Suprapubic skin (tissue), 4 donors: ENCODE measurements at regions not wholly inside any gene's neighbourhood (a gene's known extent, or its start where the extent isn't known, plus 50 kb on each side); places are given as distances from the start of the nearest gene placed in this dataset.
A peak's percentile ranks its signal among the peaks of the same experiment; 100 is the strongest.

Experiments used
- DNase-seq, 2 donors: peaks; one replicate each; pipeline ENCODE4 v3.0.0-alpha.2; 2019; ENCODE audit warnings: low spot score in 2 of 2
- H3K27ac ChIP-seq: fragments of 200-600 bp; sonication (generic); one replicate; pipeline ENCODE4 v1.5.1; 2019
- H3K27me3 ChIP-seq: fragments of 200-600 bp; sonication (generic); one replicate; pipeline ENCODE4 v1.5.1; 2019
- H3K36me3 ChIP-seq: fragments of 200-600 bp; sonication (generic); one replicate; pipeline ENCODE4 v1.5.1; 2019
- H3K4me1 ChIP-seq: fragments of 200-600 bp; sonication (generic); one replicate; pipeline ENCODE4 v1.5.1; 2019
- H3K4me3 ChIP-seq: fragments of 200-600 bp; sonication (generic); one replicate; pipeline ENCODE4 v1.5.1; 2019; ENCODE audit warnings: mild to moderate bottlenecking
- H3K9me3 ChIP-seq: fragments of 200-600 bp; sonication (generic); one replicate; pipeline ENCODE4 v1.5.1; 2019
- EP300 ChIP-seq: sonication (generic); formaldehyde crosslinking; IDR thresholded peaks from one replicate; pipeline ENCODE4 v1.6.1; 2017; ENCODE audit warnings: antibody characterized with exemption
- POLR2A ChIP-seq, 2 donors: fragments of 450-650 bp; IDR thresholded peaks; one replicate each; pipeline ENCODE4 v1.6.1; 2017; ENCODE audit warnings: antibody characterized with exemption in 2 of 2, mild to moderate bottlenecking in 2 of 2, moderate library complexity in 2 of 2
- POLR2AphosphoS5 ChIP-seq, 3 donors: sonication (generic); formaldehyde crosslinking; IDR thresholded peaks; one replicate each; pipeline ENCODE4 v1.6.1; 2017; ENCODE audit warnings: antibody characterized with exemption in 3 of 3
- WGBS: methylation state at CpG from one replicate; pipeline ENCODE4 v1.1.5; 2018; 5-methylcytosine and 5-hydroxymethylcytosine counted together
- TF ChIP-seq, protein P1 (sequence below), 2 donors: fragments of 200-600 bp in 1 of 2; fragments of 450-650 bp in 1 of 2; sonication (generic) in 1 of 2; IDR thresholded peaks; one replicate each; pipeline ENCODE4 v1.5.1; 2016 to 2019; ENCODE audit warnings: antibody characterized with exemption in 2 of 2, mild to moderate bottlenecking in 1 of 2, moderate library complexity in 1 of 2

- no peaks in the 10 kb centered on the region for H3K9me3 ChIP-seq
- no peak overlapping the region for H3K4me3 ChIP-seq
- peaks cover 20% of the 10 kb centered on the region for H3K27me3 ChIP-seq
- WGBS = 60% methylated on average over 1 of the region's 1 CpG
- no peak for DNase-seq
- H3K4me1 ChIP-seq = no peaks in the 10 kb centered on the region
- no peak overlapping the region for H3K27ac ChIP-seq
- no peaks in the 10 kb centered on the region for H3K36me3 ChIP-seq
- no peak for TF ChIP-seq POLR2AphosphoS5 (IDR thresholded peaks at IDR 0.05)
Measured at GRCh38 chr22:22159384-22159783, 85.2 kb upstream of the VPREB1 start.

GRCh38 chr22:22158965-22159364 is 85.6 kb upstream of the VPREB1 start:
- H3K9me3 ChIP-seq = no peaks in the 10 kb centered on the region
- H3K4me1 ChIP-seq = no peaks in the 10 kb centered on the region
- WGBS = 23% methylated on average over 3 of the region's 3 CpGs
- H3K27me3 ChIP-seq = peaks cover 15% of the 10 kb centered on the region
- no peak overlapping the region for H3K4me3 ChIP-seq
- no peak for DNase-seq
- TF ChIP-seq POLR2A (IDR thresholded peaks at IDR 0.05) (no peak), EP300 (no peak), POLR2AphosphoS5 (IDR thresholded peaks at IDR 0.05) (no peak)
- TF ChIP-seq, protein P1, sequence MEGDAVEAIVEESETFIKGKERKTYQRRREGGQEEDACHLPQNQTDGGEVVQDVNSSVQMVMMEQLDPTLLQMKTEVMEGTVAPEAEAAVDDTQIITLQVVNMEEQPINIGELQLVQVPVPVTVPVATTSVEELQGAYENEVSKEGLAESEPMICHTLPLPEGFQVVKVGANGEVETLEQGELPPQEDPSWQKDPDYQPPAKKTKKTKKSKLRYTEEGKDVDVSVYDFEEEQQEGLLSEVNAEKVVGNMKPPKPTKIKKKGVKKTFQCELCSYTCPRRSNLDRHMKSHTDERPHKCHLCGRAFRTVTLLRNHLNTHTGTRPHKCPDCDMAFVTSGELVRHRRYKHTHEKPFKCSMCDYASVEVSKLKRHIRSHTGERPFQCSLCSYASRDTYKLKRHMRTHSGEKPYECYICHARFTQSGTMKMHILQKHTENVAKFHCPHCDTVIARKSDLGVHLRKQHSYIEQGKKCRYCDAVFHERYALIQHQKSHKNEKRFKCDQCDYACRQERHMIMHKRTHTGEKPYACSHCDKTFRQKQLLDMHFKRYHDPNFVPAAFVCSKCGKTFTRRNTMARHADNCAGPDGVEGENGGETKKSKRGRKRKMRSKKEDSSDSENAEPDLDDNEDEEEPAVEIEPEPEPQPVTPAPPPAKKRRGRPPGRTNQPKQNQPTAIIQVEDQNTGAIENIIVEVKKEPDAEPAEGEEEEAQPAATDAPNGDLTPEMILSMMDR (IDR thresholded peaks at IDR 0.05) = no peak
- no peak overlapping the region for H3K27ac ChIP-seq
- H3K36me3 ChIP-seq = no peaks in the 10 kb centered on the region

GRCh38 chr22:22158207-22158816 is 86.3 kb upstream of the VPREB1 start:
- TF ChIP-seq POLR2A (IDR thresholded peaks at IDR 0.05) (no peak), POLR2AphosphoS5 (IDR thresholded peaks at IDR 0.05) (no peak), EP300 (no peak)
- TF ChIP-seq, protein P1 (IDR thresholded peaks at IDR 0.05) = no peak
- H3K27ac ChIP-seq = no peak overlapping the region
- WGBS = 64% methylated on average over 4 of the region's 4 CpGs

DNA sequence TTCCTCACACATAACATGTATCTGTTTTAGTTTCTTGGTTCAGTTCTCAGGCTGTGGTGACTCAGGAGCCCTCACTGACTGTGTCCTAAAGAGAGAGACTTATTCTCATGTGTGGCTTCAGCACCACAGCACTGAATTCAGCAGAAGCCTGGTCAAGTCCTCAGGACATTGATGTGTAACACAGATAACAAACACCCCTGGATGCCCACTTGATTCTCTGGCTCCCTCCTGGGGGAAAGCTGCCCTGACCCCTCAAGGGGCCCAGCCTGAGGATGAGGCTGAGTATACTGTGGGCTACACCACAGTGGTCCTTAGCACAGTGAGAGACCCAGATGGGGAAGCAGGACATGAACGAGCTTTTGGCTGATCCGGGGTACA is 87.2 kb upstream of the VPREB1 start:
- peaks cover 6% of the 10 kb centered on the region for H3K27me3 ChIP-seq
- no peaks in the 10 kb centered on the region for H3K9me3 ChIP-seq
- H3K4me1 ChIP-seq = no peaks in the 10 kb centered on the region
- no peaks in the 10 kb centered on the region for H3K36me3 ChIP-seq
- H3K4me3 ChIP-seq = no peak overlapping the region
- WGBS = 80% methylated on average over 2 of the region's 2 CpGs
- H3K27ac ChIP-seq = no peak overlapping the region
- DNase-seq = no peak
- TF ChIP-seq, protein P1 (IDR thresholded peaks at IDR 0.05) = no peak
- TF ChIP-seq POLR2AphosphoS5 (IDR thresholded peaks at IDR 0.05) (no peak), EP300 (no peak), POLR2A (IDR thresholded peaks at IDR 0.05) (no peak)

More at GRCh38 chr22:22158207-22158816, 86.3 kb upstream of the VPREB1 start:
- Histone ChIP-seq H3K27me3 (peaks cover 9% of the 10 kb centered on the region), H3K4me1 (no peaks in the 10 kb centered on the region), H3K9me3 (no peaks in the 10 kb centered on the region), H3K36me3 (no peaks in the 10 kb centered on the region), H3K4me3 (no peak overlapping the region)
- DNase-seq = no peak

DNA sequence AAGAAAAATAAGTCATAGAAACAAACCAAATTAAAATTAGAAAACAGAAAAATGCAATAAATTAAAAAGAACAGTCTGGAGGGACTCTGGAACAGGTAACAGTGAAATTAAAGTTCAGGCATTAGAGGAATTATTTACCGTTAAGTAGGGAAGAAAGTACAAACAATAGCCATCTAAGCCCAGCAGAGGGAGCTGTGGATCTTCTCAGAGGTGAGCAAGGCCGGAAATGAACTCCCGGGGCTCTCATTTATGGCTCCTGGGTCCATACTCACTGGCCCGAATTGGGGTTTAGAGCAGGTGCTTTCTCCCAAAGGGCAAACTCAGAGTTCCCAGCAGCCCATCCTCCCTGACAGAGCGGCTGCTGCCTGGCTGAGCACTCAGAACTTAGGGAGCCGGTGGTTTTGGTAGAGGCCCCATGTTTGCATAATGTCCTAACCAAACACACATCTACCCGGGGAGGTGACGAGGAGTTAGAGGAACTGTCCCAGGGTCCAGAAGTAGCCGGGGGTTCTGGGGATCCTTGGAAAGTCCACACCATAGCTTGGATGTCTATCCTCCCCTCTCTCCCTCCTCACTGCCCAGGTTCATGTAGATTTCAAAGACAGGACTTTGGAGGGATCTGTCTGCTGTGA is 87.8 kb upstream of the VPREB1 start:
- Histone ChIP-seq H3K27ac (no peak overlapping the region), H3K36me3 (no peaks in the 10 kb centered on the region), H3K4me3 (no peak overlapping the region), H3K27me3 (peaks cover 6% of the 10 kb centered on the region), H3K4me1 (no peaks in the 10 kb centered on the region), H3K9me3 (no peaks in the 10 kb centered on the region)
- 47% methylated on average over 8 of the region's 9 CpGs for WGBS
- TF ChIP-seq, protein P1 (IDR thresholded peaks at IDR 0.05) = peak in 1 of 2 donors; percentile 69
- TF ChIP-seq POLR2AphosphoS5 (IDR thresholded peaks at IDR 0.05) = no peak
- no peak for DNase-seq
